Panc1 (cell line): ENCODE measurements at regions not wholly inside any gene's neighbourhood (a gene's known extent, or its start where the extent isn't known, plus 50 kb on each side); places are given as distances from the start of the nearest gene placed in this dataset.

Source experiments
- ATAC-seq: fragments of 200-7000 bp; cut with Tn5 transposase; 2 replicates; pipeline ENCODE4 v1.9.1; 2020; ENCODE audit warnings: mild to moderate bottlenecking, moderate library complexity
- BruUV-seq: library from RNA; stranded (reverse); fragments of 400-500 nt; replicated peaks from 2 replicates; lab custom pipeline; 2021; lab: Mats Ljungman, UMichigan
- CTCF ChIA-PET: fragments of 300-600 bp; sonication (Branson Sonifier 250); formaldehyde crosslinking; loops from one replicate; lab custom pipeline; 2022; ENCODE audit warnings: antibody characterized with exemption; lab: Charles Lee
- POLR2A ChIA-PET: fragments of 300-600 bp; sonication (Branson Sonifier 250); formaldehyde crosslinking; loops from one replicate; lab custom pipeline; 2022; ENCODE audit warnings: antibody characterized with exemption; lab: Charles Lee
- DNase-seq: peaks from one replicate; pipeline ENCODE4 v3.0.0-alpha.2; 2010; ENCODE audit warnings: low read depth, low spot score
- H3K27ac ChIP-seq: 2 replicates; pipeline ENCODE4 v1.5.1; 2011; ENCODE audit warnings: mild to moderate bottlenecking, low read length, inconsistent platforms
- H3K27me3 ChIP-seq: fragments of 200-500 bp; sonication (Bioruptor generic); 2 replicates; pipeline ENCODE4 v1.6.0; 2014; ENCODE audit warnings: low read length, inconsistent platforms; ENCODE audit not compliant: control insufficient read depth, insufficient read depth
- H3K36me3 ChIP-seq: fragments of 200-500 bp; sonication (Bioruptor generic); 2 replicates; pipeline ENCODE4 v1.5.1; 2014; ENCODE audit warnings: inconsistent platforms, mild to moderate bottlenecking, low read length, moderate library complexity; ENCODE audit not compliant: control insufficient read depth, insufficient read depth
- H3K4me1 ChIP-seq: 2 replicates; pipeline ENCODE4 v1.5.1; 2011; ENCODE audit warnings: inconsistent platforms, mild to moderate bottlenecking, low read length, moderate library complexity; ENCODE audit not compliant: control insufficient read depth, insufficient read depth
- H3K4me3 ChIP-seq, 2 experiments: 2 replicates each; pipeline ENCODE4 v1.5.1; 2011 to 2012; ENCODE audit warnings: low read depth in 2 of 2, low read length in 2 of 2, mild to moderate bottlenecking in 2 of 2, inconsistent platforms in 1 of 2, moderate library complexity in 1 of 2
- H3K9me3 ChIP-seq: fragments of 200-500 bp; sonication (Bioruptor generic); 2 replicates; pipeline ENCODE4 v1.5.1; 2014; ENCODE audit warnings: low read depth, mild to moderate bottlenecking, inconsistent platforms, low read length, moderate library complexity; ENCODE audit not compliant: control insufficient read depth, insufficient read depth
- CTCF ChIP-seq: fragments of 450-650 bp; IDR thresholded peaks from 2 replicates; pipeline ENCODE4 v1.5.1; 2017; ENCODE audit warnings: mild to moderate bottlenecking
- POLR2AphosphoS5 ChIP-seq: IDR thresholded peaks from 2 replicates; pipeline ENCODE4 v1.6.1; 2012; ENCODE audit warnings: mild to moderate bottlenecking, low read depth, low read length, moderate library complexity
- REST ChIP-seq, 2 experiments: IDR thresholded peaks; 2 replicates each; pipeline ENCODE4 v1.6.1; 2011 to 2012; ENCODE audit warnings: low read depth in 2 of 2, control low read depth in 1 of 2, low read length in 1 of 2, mild to moderate bottlenecking in 1 of 2, moderate library complexity in 1 of 2; ENCODE audit not compliant: insufficient read depth in 1 of 2
- SIN3A ChIP-seq: IDR thresholded peaks from 2 replicates; pipeline ENCODE4 v1.6.1; 2012; ENCODE audit warnings: low read depth, mild to moderate bottlenecking, low read length, moderate library complexity, borderline replicate concordance; ENCODE audit not compliant: insufficient read depth
- TCF7L2 ChIP-seq: IDR thresholded peaks from 2 replicates; pipeline ENCODE4 v1.6.1; 2011; ENCODE audit warnings: mild to moderate bottlenecking, low read depth, low read length, inconsistent platforms
- in situ Hi-C: cut with HindIII; loops from 2 replicates; pipeline ENCODE4 v1.10.0; 2016; ENCODE audit warnings: low sequenced_read_pairs, low pct_unique_long_range_greater_than_20kb
- intact Hi-C: fragments of 100-400 bp; cut with micrococcal nuclease; formaldehyde crosslinking; loops from one replicate; pipeline ENCODE4 v1.10.0; 2022; ENCODE audit not compliant: unreplicated experiment

GRCh38 chr10:128716181-128716580 lies 590.0 kb upstream of the MKI67 start:
- ChIA-PET CTCF (no interaction called here), POLR2A (no interaction called here)
- no peak overlapping the region for H3K4me3 ChIP-seq
- H3K27ac ChIP-seq, result no peak overlapping the region
- no peaks in the 10 kb centered on the region for H3K36me3 ChIP-seq
- no TSS peak for BruUV-seq
- in situ Hi-C loops, result no loop called here
- H3K4me1 ChIP-seq, result no peaks in the 10 kb centered on the region
- H3K27me3 ChIP-seq, result no peaks in the 10 kb centered on the region
- H3K9me3 ChIP-seq, result no peaks in the 10 kb centered on the region
- no peak for ATAC-seq
- TF ChIP-seq POLR2AphosphoS5 (no peak), TCF7L2 (no peak), REST (IDR thresholded peaks at IDR 0.05; ENCODE audit: insufficient read depth in 1 of 2, low read depth in 2 of 2, low read length in 1 of 2) (no peak), SIN3A (no peak), CTCF (no peak)
- intact Hi-C loops, result no loop called here
- no peak for DNase-seq

GRCh38 chr10:128721963-128722445 lies 595.8 kb upstream of the MKI67 start:
- Histone ChIP-seq H3K4me3 (no peak overlapping the region), H3K9me3 (no peaks in the 10 kb centered on the region), H3K4me1 (no peaks in the 10 kb centered on the region), H3K36me3 (no peaks in the 10 kb centered on the region), H3K27me3 (0 out of 2 replicates have a peak, but pooled peaks cover 1% of the 10 kb centered on the region), H3K27ac (no peak overlapping the region)
- in situ Hi-C loops, result no loop called here
- TF ChIP-seq CTCF (no peak), TCF7L2 (no peak), POLR2AphosphoS5 (no peak), REST (IDR thresholded peaks at IDR 0.05; ENCODE audit: insufficient read depth in 1 of 2, low read depth in 2 of 2, low read length in 1 of 2) (no peak), SIN3A (no peak)
- ATAC-seq, result no peak
- ChIA-PET POLR2A (no interaction called here), CTCF (no interaction called here)
- intact Hi-C loops, result no loop called here
- no peak for DNase-seq
- BruUV-seq, result no TSS peak
